ENCODE measurements at regions not wholly inside any gene's neighbourhood (a gene's known extent, or its start where the extent isn't known, plus 50 kb on each side); places are given as distances from the start of the nearest gene placed in this dataset.

DNA sequence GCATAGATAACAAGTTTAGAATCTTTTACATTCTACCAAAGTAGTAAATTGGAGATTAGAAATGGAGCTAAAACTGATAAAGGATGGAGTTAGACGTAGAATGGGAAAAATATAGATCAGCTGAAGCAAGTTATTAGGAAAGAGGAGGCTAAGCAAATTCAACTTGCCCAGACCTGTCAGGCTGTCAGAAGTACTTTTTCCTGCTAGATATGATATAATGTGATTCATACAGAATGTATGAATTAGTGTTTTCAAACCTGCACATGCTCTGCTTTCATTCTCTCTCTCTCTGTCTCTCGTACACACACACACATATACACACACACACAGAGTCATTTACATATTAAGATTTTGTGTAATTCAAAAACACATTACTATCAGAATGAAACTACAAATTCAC, 133.2 kb upstream of the HDGFL1 start:
- Histone ChIP-seq H3K9me3 (ENCODE audit: low read depth, low read length, poor library complexity, severe bottlenecking) (no peaks in the 10 kb centered on the region), H3K27me3 (replicated peaks; ENCODE audit: insufficient read depth, low read depth, low read length, poor library complexity) (no peaks in the 10 kb centered on the region), H3K4me3 (ENCODE audit: low read depth, low read length, poor library complexity, severe bottlenecking) (no peak overlapping the region), H3K27ac (ENCODE audit: low read depth, low read length, poor library complexity, severe bottlenecking) (no peak overlapping the region), H3K4me1 (ENCODE audit: insufficient read depth, low read length, poor library complexity, severe bottlenecking) (no peaks in the 10 kb centered on the region), H3K36me3 (ENCODE audit: insufficient read depth, low read length, poor library complexity, severe bottlenecking) (no peaks in the 10 kb centered on the region)
- CTCF ChIA-PET = no interaction called here
- TF ChIP-seq, protein P1, sequence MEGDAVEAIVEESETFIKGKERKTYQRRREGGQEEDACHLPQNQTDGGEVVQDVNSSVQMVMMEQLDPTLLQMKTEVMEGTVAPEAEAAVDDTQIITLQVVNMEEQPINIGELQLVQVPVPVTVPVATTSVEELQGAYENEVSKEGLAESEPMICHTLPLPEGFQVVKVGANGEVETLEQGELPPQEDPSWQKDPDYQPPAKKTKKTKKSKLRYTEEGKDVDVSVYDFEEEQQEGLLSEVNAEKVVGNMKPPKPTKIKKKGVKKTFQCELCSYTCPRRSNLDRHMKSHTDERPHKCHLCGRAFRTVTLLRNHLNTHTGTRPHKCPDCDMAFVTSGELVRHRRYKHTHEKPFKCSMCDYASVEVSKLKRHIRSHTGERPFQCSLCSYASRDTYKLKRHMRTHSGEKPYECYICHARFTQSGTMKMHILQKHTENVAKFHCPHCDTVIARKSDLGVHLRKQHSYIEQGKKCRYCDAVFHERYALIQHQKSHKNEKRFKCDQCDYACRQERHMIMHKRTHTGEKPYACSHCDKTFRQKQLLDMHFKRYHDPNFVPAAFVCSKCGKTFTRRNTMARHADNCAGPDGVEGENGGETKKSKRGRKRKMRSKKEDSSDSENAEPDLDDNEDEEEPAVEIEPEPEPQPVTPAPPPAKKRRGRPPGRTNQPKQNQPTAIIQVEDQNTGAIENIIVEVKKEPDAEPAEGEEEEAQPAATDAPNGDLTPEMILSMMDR (conservative IDR thresholded peaks at IDR 0.05; ENCODE audit: low read depth, low read length) = no peak
- TF ChIP-seq EZH2 (IDR thresholded peaks at IDR 0.05; ENCODE audit: borderline replicate concordance, low read depth, low read length, poor library complexity, severe bottlenecking) = no peak
- intact Hi-C loops (cut with micrococcal nuclease; ENCODE audit: unreplicated experiment) = no loop called here
- BruUV-seq (replicated peaks) = no TSS peak
- POLR2A ChIA-PET (ENCODE audit: low non-redundant PET) = no interaction called here
- DNase-seq (ENCODE audit: low spot score) = no peak

DNA sequence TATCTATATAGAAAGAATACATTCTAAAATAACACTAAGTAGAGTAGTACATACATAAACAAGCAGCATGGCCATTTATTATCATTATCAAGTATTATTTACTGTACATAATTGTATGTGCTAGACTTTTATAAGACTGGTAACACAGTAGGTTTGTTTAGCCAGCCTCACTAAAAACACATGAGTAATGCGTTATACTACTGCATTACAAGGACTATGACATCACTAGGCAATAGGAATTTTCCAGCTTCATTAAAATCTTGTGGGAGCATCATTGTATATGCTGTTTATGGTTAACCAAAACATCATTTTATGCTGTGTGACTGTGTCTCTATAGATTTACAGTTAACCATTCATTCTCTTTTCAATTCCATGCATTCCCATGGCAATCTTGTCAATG, 131.7 kb upstream of the HDGFL1 start:
- no peak for TF ChIP-seq EZH2 (IDR thresholded peaks at IDR 0.05; ENCODE audit: borderline replicate concordance, low read depth, low read length, poor library complexity, severe bottlenecking)
- TF ChIP-seq, protein P1 (conservative IDR thresholded peaks at IDR 0.05; ENCODE audit: low read depth, low read length) = no peak
- Histone ChIP-seq H3K4me1 (ENCODE audit: insufficient read depth, low read length, poor library complexity, severe bottlenecking) (no peaks in the 10 kb centered on the region), H3K4me3 (ENCODE audit: low read depth, low read length, poor library complexity, severe bottlenecking) (no peak overlapping the region), H3K27ac (ENCODE audit: low read depth, low read length, poor library complexity, severe bottlenecking) (no peak overlapping the region), H3K27me3 (replicated peaks; ENCODE audit: insufficient read depth, low read depth, low read length, poor library complexity) (no peaks in the 10 kb centered on the region), H3K36me3 (ENCODE audit: insufficient read depth, low read length, poor library complexity, severe bottlenecking) (no peaks in the 10 kb centered on the region), H3K9me3 (ENCODE audit: low read depth, low read length, poor library complexity, severe bottlenecking) (no peaks in the 10 kb centered on the region)
- POLR2A ChIA-PET (ENCODE audit: low non-redundant PET) = no interaction called here
- DNase-seq (ENCODE audit: low spot score) = no peak
- BruUV-seq (replicated peaks) = no TSS peak
- CTCF ChIA-PET = no interaction called here
- intact Hi-C loops (cut with micrococcal nuclease; ENCODE audit: unreplicated experiment) = no loop called here

DNA sequence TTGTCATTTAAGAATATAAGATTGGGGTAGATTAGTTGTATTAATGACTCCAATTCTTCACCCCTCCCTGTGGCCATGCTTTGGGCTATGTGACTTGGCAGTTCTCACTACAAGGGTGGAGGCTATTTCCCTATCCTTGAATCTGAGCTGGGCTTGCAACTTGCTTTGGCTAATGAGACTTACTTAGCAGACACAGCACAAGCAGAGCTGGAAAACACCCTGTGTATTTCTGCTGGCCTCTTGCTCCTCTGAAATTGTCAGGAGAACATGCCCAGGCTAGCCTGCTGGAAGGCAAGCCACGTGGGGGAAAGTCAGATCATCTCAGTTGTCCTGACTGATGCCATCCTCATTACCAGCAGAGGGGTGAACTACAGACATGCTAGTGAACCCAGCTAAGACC, 126.5 kb upstream of the HDGFL1 start:
- Histone ChIP-seq H3K9me3 (ENCODE audit: low read depth, low read length, poor library complexity, severe bottlenecking) (no peaks in the 10 kb centered on the region), H3K36me3 (ENCODE audit: insufficient read depth, low read length, poor library complexity, severe bottlenecking) (no peaks in the 10 kb centered on the region), H3K4me1 (ENCODE audit: insufficient read depth, low read length, poor library complexity, severe bottlenecking) (no peaks in the 10 kb centered on the region), H3K27me3 (replicated peaks; ENCODE audit: insufficient read depth, low read depth, low read length, poor library complexity) (no peaks in the 10 kb centered on the region), H3K4me3 (ENCODE audit: low read depth, low read length, poor library complexity, severe bottlenecking) (no peak overlapping the region), H3K27ac (ENCODE audit: low read depth, low read length, poor library complexity, severe bottlenecking) (no peak overlapping the region)
- DNase-seq (ENCODE audit: low spot score) = no peak
- TF ChIP-seq, protein P1 (conservative IDR thresholded peaks at IDR 0.05; ENCODE audit: low read depth, low read length) = no peak
- no peak for TF ChIP-seq EZH2 (IDR thresholded peaks at IDR 0.05; ENCODE audit: borderline replicate concordance, low read depth, low read length, poor library complexity, severe bottlenecking)
- intact Hi-C loops (cut with micrococcal nuclease; ENCODE audit: unreplicated experiment) = no loop called here
- ChIA-PET CTCF (no interaction called here), POLR2A (ENCODE audit: low non-redundant PET) (no interaction called here)
- BruUV-seq (replicated peaks) = no TSS peak

All from A673 (cell line).